ENCODE measurements at regions not wholly inside any gene's neighbourhood (a gene's known extent, or its start where the extent isn't known, plus 50 kb on each side); places are given as distances from the start of the nearest gene placed in this dataset.

DNA sequence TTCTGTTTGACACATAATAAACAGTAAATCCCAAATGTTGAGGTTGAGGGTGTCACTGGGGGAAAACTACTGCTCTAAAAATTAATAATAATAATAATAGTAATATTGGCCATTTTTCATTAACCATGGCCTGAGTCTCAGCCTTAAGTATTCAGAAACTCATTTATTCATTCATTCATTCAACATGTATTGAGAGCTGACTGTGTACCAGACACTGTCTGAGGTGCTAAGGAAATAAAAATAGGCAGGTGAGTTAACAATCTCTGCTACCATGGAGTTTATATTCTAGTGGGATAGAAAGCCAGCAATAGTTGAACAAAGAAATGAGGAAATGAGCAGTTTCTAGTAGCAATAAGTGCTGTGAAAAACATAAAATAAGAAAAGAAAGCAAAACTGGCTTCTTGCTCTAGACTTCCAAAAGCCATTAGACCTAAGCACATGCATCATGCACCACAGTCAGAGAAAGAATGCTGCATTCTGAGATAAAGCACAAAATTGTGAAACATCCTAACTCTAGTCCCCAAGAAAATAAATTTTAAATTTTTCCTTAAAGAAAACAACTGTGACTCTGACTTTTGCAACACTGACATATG lies 278.7 kb downstream of the RCHY1 start:
- TF ChIP-seq, protein P1, sequence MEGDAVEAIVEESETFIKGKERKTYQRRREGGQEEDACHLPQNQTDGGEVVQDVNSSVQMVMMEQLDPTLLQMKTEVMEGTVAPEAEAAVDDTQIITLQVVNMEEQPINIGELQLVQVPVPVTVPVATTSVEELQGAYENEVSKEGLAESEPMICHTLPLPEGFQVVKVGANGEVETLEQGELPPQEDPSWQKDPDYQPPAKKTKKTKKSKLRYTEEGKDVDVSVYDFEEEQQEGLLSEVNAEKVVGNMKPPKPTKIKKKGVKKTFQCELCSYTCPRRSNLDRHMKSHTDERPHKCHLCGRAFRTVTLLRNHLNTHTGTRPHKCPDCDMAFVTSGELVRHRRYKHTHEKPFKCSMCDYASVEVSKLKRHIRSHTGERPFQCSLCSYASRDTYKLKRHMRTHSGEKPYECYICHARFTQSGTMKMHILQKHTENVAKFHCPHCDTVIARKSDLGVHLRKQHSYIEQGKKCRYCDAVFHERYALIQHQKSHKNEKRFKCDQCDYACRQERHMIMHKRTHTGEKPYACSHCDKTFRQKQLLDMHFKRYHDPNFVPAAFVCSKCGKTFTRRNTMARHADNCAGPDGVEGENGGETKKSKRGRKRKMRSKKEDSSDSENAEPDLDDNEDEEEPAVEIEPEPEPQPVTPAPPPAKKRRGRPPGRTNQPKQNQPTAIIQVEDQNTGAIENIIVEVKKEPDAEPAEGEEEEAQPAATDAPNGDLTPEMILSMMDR (IDR thresholded peaks at IDR 0.05) = no peak
- TF ChIP-seq POLR2AphosphoS5 (IDR thresholded peaks at IDR 0.05) (no peak), POLR2A (IDR thresholded peaks at IDR 0.05) (no peak), EP300 (IDR thresholded peaks at IDR 0.05) (no peak)
